Trophoblast cell (in vitro differentiated cells and primary cell): ENCODE measurements at regions not wholly inside any gene's neighbourhood (a gene's known extent, or its start where the extent isn't known, plus 50 kb on each side); places are given as distances from the start of the nearest gene placed in this dataset.

Experiments used
- DNase-seq, 2 donors: peaks; one replicate each; pipeline ENCODE4 v3.0.0-alpha.2; 2016
- H2AFZ ChIP-seq: 2 replicates; pipeline ENCODE4 v1.6.1; 2013; ENCODE audit warnings: low read length, moderate library complexity, mild to moderate bottlenecking; ENCODE audit not compliant: insufficient read depth, poor library complexity
- H2AK5ac ChIP-seq: 2 replicates; pipeline ENCODE4 v1.6.1; 2013; ENCODE audit warnings: mild to moderate bottlenecking, low read length
- H2BK120ac ChIP-seq: 2 replicates; pipeline ENCODE4 v1.6.1; 2013; ENCODE audit warnings: low read length, mild to moderate bottlenecking, moderate library complexity; ENCODE audit not compliant: insufficient read depth, poor library complexity
- H2BK12ac ChIP-seq: 2 replicates; pipeline ENCODE4 v1.6.1; 2013; ENCODE audit warnings: mild to moderate bottlenecking, low read length, moderate library complexity
- H2BK5ac ChIP-seq: 2 replicates; pipeline ENCODE4 v1.6.1; 2013; ENCODE audit warnings: low read length, low read depth, moderate library complexity, mild to moderate bottlenecking; ENCODE audit not compliant: poor library complexity
- H3K14ac ChIP-seq: 2 replicates; pipeline ENCODE4 v1.6.1; 2013; ENCODE audit warnings: mild to moderate bottlenecking, low read length
- H3K18ac ChIP-seq: 2 replicates; pipeline ENCODE4 v1.6.1; 2013; ENCODE audit warnings: mild to moderate bottlenecking, low read length
- H3K23ac ChIP-seq: 2 replicates; pipeline ENCODE4 v1.6.1; 2013; ENCODE audit warnings: low read length
- H3K27ac ChIP-seq: 2 replicates; pipeline ENCODE4 v1.5.1; 2013; ENCODE audit warnings: low read depth, mild to moderate bottlenecking, inconsistent platforms, low read length, moderate library complexity
- H3K27me3 ChIP-seq: 2 replicates; pipeline ENCODE4 v1.6.1; 2013; ENCODE audit warnings: inconsistent platforms, mild to moderate bottlenecking, low read length, moderate library complexity; ENCODE audit not compliant: insufficient read depth
- H3K36me3 ChIP-seq, 2 experiments: 1 replicate in 1 of 2; 2 replicates in 1 of 2; pipeline ENCODE4 v1.6.1; 2013; ENCODE audit warnings: low read length in 2 of 2, mild to moderate bottlenecking in 2 of 2, moderate library complexity in 1 of 2; ENCODE audit not compliant: insufficient read depth in 2 of 2, control insufficient read depth in 1 of 2
- H3K4ac ChIP-seq: 2 replicates; pipeline ENCODE4 v1.6.1; 2013; ENCODE audit warnings: low read depth, mild to moderate bottlenecking, low read length, moderate library complexity
- H3K4me1 ChIP-seq, 2 experiments: 1 replicate in 1 of 2; 2 replicates in 1 of 2; pipeline ENCODE4 v1.6.1; 2013; ENCODE audit warnings: low read length in 2 of 2, mild to moderate bottlenecking in 2 of 2, moderate library complexity in 1 of 2; ENCODE audit not compliant: insufficient read depth in 2 of 2, control insufficient read depth in 1 of 2
- H3K4me2 ChIP-seq: 2 replicates; pipeline ENCODE4 v1.6.1; 2013; ENCODE audit warnings: inconsistent platforms, mild to moderate bottlenecking, low read length, moderate library complexity
- H3K4me3 ChIP-seq: 2 replicates; pipeline ENCODE4 v1.5.1; 2013; ENCODE audit warnings: mild to moderate bottlenecking, low read depth, low read length, inconsistent platforms
- H3K79me1 ChIP-seq: one replicate; pipeline ENCODE4 v1.6.1; 2013; ENCODE audit warnings: low read length
- H3K79me2 ChIP-seq: 2 replicates; pipeline ENCODE4 v1.6.1; 2013; ENCODE audit warnings: low read length, mild to moderate bottlenecking; ENCODE audit not compliant: control insufficient read depth, insufficient read depth, poor library complexity
- H3K9ac ChIP-seq: 2 replicates; pipeline ENCODE4 v1.6.1; 2013; ENCODE audit warnings: mild to moderate bottlenecking, low read length
- H3K9me3 ChIP-seq: 2 replicates; pipeline ENCODE4 v1.6.1; 2013; ENCODE audit warnings: low read depth, mild to moderate bottlenecking, control low read depth, inconsistent platforms, low read length; ENCODE audit not compliant: insufficient read depth
- H4K12ac ChIP-seq: 2 replicates; pipeline ENCODE4 v1.6.1; 2013; ENCODE audit warnings: low read depth, mild to moderate bottlenecking, low read length, moderate library complexity
- H4K8ac ChIP-seq: 2 replicates; pipeline ENCODE4 v1.6.1; 2013; ENCODE audit warnings: low read depth, mild to moderate bottlenecking, low read length, moderate library complexity
- H4K91ac ChIP-seq: one replicate; pipeline ENCODE4 v1.6.1; 2013; ENCODE audit warnings: low read depth, mild to moderate bottlenecking, low read length, moderate library complexity
- WGBS: extraction: QIAGEN DNeasy Blood & Tissue Kit; methylation state at CpG from one replicate; pipeline ENCODE4 v1.1.7; 2013; ENCODE audit warnings: missing lambda C conversion rate; ENCODE audit not compliant: insufficient read length, insufficient coverage; ENCODE audit errors: extremely low coverage; 5-methylcytosine and 5-hydroxymethylcytosine counted together

- Histone ChIP-seq H4K91ac (no peak overlapping the region), H3K4ac (no peak overlapping the region), H3K27me3 (no peaks in the 10 kb centered on the region), H2BK12ac (no peak overlapping the region), H3K14ac (no peak overlapping the region), H2AFZ (no peak overlapping the region), H3K23ac (no peak overlapping the region), H3K4me1 (no peaks in the 10 kb centered on the region), H3K36me3 (no peaks in the 10 kb centered on the region), H4K8ac (no peak overlapping the region), H3K9ac (no peak overlapping the region), H3K4me2 (no peak overlapping the region), H2BK120ac (no peak overlapping the region), H3K79me1 (no peaks in the 10 kb centered on the region), H3K27ac (no peak overlapping the region), H2BK5ac (no peak overlapping the region), H3K9me3 (no peaks in the 10 kb centered on the region), H2AK5ac (no peak overlapping the region), H4K12ac (no peak overlapping the region), H3K4me3 (no peak overlapping the region), H3K18ac (no peak overlapping the region), H3K79me2 (no peaks in the 10 kb centered on the region)
- no peak for DNase-seq
Observed at GRCh38 chr11:37409124-37409523, 811.1 kb upstream of the RAG2 start.

DNA sequence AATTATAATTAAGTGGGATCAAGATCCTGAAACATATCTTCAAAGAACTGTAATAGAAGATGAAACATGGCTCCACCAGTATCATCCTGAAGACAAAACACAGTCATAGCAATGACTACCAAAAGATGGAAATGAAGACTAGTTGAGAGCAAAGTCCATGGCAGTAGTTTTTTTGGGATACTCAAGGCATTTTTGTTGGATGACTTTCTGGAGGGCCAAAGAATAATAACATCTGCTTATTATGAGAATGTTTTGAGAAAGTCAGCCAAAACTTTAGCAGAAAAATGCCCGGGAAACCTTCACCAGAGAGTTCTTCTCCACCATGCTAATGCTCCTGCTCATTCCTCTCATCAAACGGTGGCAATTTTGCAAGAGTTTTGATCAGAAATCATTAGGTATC lies 809.4 kb upstream of the RAG2 start:
- Histone ChIP-seq H4K12ac (no peak overlapping the region), H3K4me2 (no peak overlapping the region), H2AFZ (no peak overlapping the region), H2BK12ac (no peak overlapping the region), H3K79me2 (no peaks in the 10 kb centered on the region), H3K9ac (no peak overlapping the region), H3K79me1 (no peaks in the 10 kb centered on the region), H3K4me3 (no peak overlapping the region), H3K27me3 (no peaks in the 10 kb centered on the region), H3K9me3 (no peaks in the 10 kb centered on the region), H3K23ac (no peak overlapping the region), H3K14ac (no peak overlapping the region), H3K36me3 (no peaks in the 10 kb centered on the region), H2BK5ac (no peak overlapping the region), H4K8ac (no peak overlapping the region), H4K91ac (no peak overlapping the region), H3K18ac (no peak overlapping the region), H2BK120ac (no peak overlapping the region), H2AK5ac (no peak overlapping the region), H3K4me1 (no peaks in the 10 kb centered on the region), H3K4ac (no peak overlapping the region), H3K27ac (no peak overlapping the region)
- no peak for DNase-seq
- no CpG with 5 or more reads among the region's 2 CpGs for WGBS

DNA sequence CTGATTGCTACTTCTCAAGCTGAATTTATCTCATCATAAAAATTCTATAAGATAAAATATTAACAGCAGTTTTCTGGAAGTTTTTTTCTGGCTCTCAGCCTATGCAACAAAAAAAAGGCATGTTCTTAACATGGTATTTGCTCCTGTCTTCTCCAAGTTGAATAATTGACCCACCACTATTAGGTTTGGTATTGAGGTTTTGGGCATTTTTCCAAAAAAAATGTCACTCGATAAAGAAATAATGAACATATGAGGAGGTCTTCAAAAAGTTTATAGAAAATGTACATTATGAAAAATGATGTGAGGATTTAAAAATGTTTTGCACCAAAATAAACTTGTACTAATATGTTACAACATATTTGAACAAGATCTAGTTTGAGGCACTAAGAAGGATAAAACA lies 808.6 kb upstream of the RAG2 start:
- no peaks in the 10 kb centered on the region for H3K36me3 ChIP-seq
- H3K27ac ChIP-seq, result no peak overlapping the region
- H2BK120ac ChIP-seq, result no peak overlapping the region
- no peak overlapping the region for H2AFZ ChIP-seq
- no peaks in the 10 kb centered on the region for H3K9me3 ChIP-seq
- H3K4me3 ChIP-seq, result no peak overlapping the region
- H4K8ac ChIP-seq, result no peak overlapping the region
- H2BK12ac ChIP-seq, result no peak overlapping the region
- no peak overlapping the region for H3K23ac ChIP-seq
- no peak overlapping the region for H3K9ac ChIP-seq
- H3K4me1 ChIP-seq, result no peaks in the 10 kb centered on the region
- no peak overlapping the region for H4K91ac ChIP-seq
- H3K79me1 ChIP-seq, result no peaks in the 10 kb centered on the region
- no peaks in the 10 kb centered on the region for H3K27me3 ChIP-seq
- no peak overlapping the region for H2BK5ac ChIP-seq
- no peak overlapping the region for H3K18ac ChIP-seq
- no peak for DNase-seq
- no peak overlapping the region for H3K4me2 ChIP-seq
- H3K4ac ChIP-seq, result no peak overlapping the region
- H3K79me2 ChIP-seq, result no peaks in the 10 kb centered on the region
- no peak overlapping the region for H3K14ac ChIP-seq
- WGBS, result no CpG with 5 or more reads among the region's 1 CpG
- H4K12ac ChIP-seq, result no peak overlapping the region
- no peak overlapping the region for H2AK5ac ChIP-seq

DNA sequence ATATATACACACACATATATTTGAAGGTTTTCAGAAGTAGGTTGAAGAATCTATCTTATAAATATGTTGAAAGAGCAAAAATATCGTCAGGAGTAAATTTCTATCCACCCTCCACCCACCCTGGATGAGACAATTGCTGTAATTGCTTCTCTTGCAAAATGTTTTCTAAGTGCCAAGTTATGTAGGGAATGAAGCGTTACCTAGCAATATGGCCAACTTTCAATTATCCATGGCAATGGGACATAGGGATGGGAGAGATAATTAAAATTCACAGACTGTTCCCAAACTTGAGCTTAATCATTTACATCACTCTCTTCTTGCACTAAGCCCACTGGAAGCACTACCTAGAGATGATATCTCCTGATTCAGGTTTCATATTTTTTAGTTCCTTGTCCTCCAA lies 806.2 kb upstream of the RAG2 start:
- Histone ChIP-seq H3K27ac (no peak overlapping the region), H3K79me1 (no peaks in the 10 kb centered on the region), H3K4me3 (no peak overlapping the region), H4K91ac (no peak overlapping the region), H3K9me3 (no peaks in the 10 kb centered on the region), H3K4me1 (no peaks in the 10 kb centered on the region), H3K14ac (no peak overlapping the region), H3K23ac (no peak overlapping the region), H4K12ac (no peak overlapping the region), H3K18ac (no peak overlapping the region), H2AK5ac (no peak overlapping the region), H3K4ac (no peak overlapping the region), H2AFZ (no peak overlapping the region), H2BK5ac (no peak overlapping the region), H2BK12ac (no peak overlapping the region), H3K4me2 (no peak overlapping the region), H3K9ac (no peak overlapping the region), H3K27me3 (no peaks in the 10 kb centered on the region), H4K8ac (no peak overlapping the region), H3K79me2 (no peaks in the 10 kb centered on the region), H2BK120ac (no peak overlapping the region), H3K36me3 (no peaks in the 10 kb centered on the region)
- DNase-seq, result no peak
- no CpG with 5 or more reads among the region's 2 CpGs for WGBS

- Histone ChIP-seq H3K4me1 (no peaks in the 10 kb centered on the region), H2BK12ac (no peak overlapping the region), H3K4me2 (no peak overlapping the region), H4K91ac (no peak overlapping the region), H2AK5ac (no peak overlapping the region), H4K8ac (no peak overlapping the region), H3K14ac (no peak overlapping the region), H3K9ac (no peak overlapping the region), H3K4me3 (no peak overlapping the region), H2BK5ac (no peak overlapping the region), H3K23ac (no peak overlapping the region), H2BK120ac (no peak overlapping the region), H3K18ac (no peak overlapping the region), H3K27me3 (no peaks in the 10 kb centered on the region), H2AFZ (no peak overlapping the region), H3K4ac (no peak overlapping the region), H3K27ac (no peak overlapping the region), H3K79me1 (no peaks in the 10 kb centered on the region), H3K79me2 (no peaks in the 10 kb centered on the region), H3K36me3 (no peaks in the 10 kb centered on the region), H3K9me3 (no peaks in the 10 kb centered on the region), H4K12ac (no peak overlapping the region)
- WGBS, result no CpG with 5 or more reads among the region's 1 CpG
- DNase-seq, result no peak
Observed at GRCh38 chr11:37402663-37403062, 804.6 kb upstream of the RAG2 start.
